Osteoblast (primary cell): ENCODE measurements at regions not wholly inside any gene's neighbourhood (a gene's known extent, or its start where the extent isn't known, plus 50 kb on each side); places are given as distances from the start of the nearest gene placed in this dataset.

Experiments
- DNase-seq: peaks from one replicate; pipeline ENCODE4 v3.0.0; 2011; ENCODE audit warnings: low spot score, mixed read lengths; ENCODE audit not compliant: insufficient read length; ENCODE audit errors: missing footprints
- H2AFZ ChIP-seq: 2 replicates; pipeline ENCODE4 v1.6.0; 2011; ENCODE audit warnings: mild to moderate bottlenecking, low read length
- H3K27ac ChIP-seq: 2 replicates; pipeline ENCODE4 v1.5.1; 2011; ENCODE audit warnings: mild to moderate bottlenecking, low read depth, low read length, moderate library complexity
- H3K27me3 ChIP-seq: 2 replicates; pipeline ENCODE4 v1.6.0; 2012; ENCODE audit warnings: mild to moderate bottlenecking, control low read depth, inconsistent platforms, low read length, moderate library complexity; ENCODE audit not compliant: insufficient read depth
- H3K36me3 ChIP-seq: 2 replicates; pipeline ENCODE4 v1.5.1; 2011; ENCODE audit warnings: mild to moderate bottlenecking, low read length, control low read depth, moderate library complexity; ENCODE audit not compliant: insufficient read depth
- H3K4me1 ChIP-seq: 2 replicates; pipeline ENCODE4 v1.5.1; 2011; ENCODE audit warnings: mild to moderate bottlenecking, low read length, control low read depth, moderate library complexity; ENCODE audit not compliant: insufficient read depth
- H3K4me2 ChIP-seq: 2 replicates; pipeline ENCODE4 v1.6.0; 2011; ENCODE audit warnings: mild to moderate bottlenecking, low read length; ENCODE audit not compliant: insufficient read depth
- H3K4me3 ChIP-seq: fragments of 200-600 bp; sonication (generic); 3 replicates; pipeline ENCODE4 v1.5.1; 2012; ENCODE audit warnings: mild to moderate bottlenecking, low read length, inconsistent platforms; ENCODE audit not compliant: insufficient read depth
- H3K79me2 ChIP-seq: 2 replicates; pipeline ENCODE4 v1.6.0; 2012; ENCODE audit warnings: mild to moderate bottlenecking, low read length, control low read depth, inconsistent platforms; ENCODE audit not compliant: insufficient read depth
- H3K9me3 ChIP-seq: 2 replicates; pipeline ENCODE4 v1.5.1; 2011; ENCODE audit warnings: low read depth, low read length, control low read depth
- H4K20me1 ChIP-seq: 2 replicates; pipeline ENCODE4 v1.6.0; 2012; ENCODE audit warnings: mild to moderate bottlenecking, low read length, control low read depth; ENCODE audit not compliant: insufficient read depth
- CTCF ChIP-seq: IDR thresholded peaks from 2 replicates; pipeline ENCODE4 v1.5.1; 2011; ENCODE audit warnings: mild to moderate bottlenecking, low read depth, low read length, moderate library complexity; ENCODE audit errors: extremely low read depth

GRCh38 chr13:61261746-61262472 is 153.7 kb downstream of the PCDH20 start:
- Histone ChIP-seq H4K20me1 (no peaks in the 10 kb centered on the region), H3K36me3 (no peaks in the 10 kb centered on the region), H3K27me3 (no peaks in the 10 kb centered on the region), H3K4me2 (no peak overlapping the region), H3K27ac (no peak overlapping the region), H3K79me2 (no peaks in the 10 kb centered on the region), H2AFZ (no peak overlapping the region), H3K4me3 (no peak overlapping the region), H3K9me3 (no peaks in the 10 kb centered on the region), H3K4me1 (no peaks in the 10 kb centered on the region)
- no peak for DNase-seq
- no peak for TF ChIP-seq CTCF

- Histone ChIP-seq H3K79me2 (no peaks in the 10 kb centered on the region), H4K20me1 (no peaks in the 10 kb centered on the region)
These were observed 157.5 kb downstream of the PCDH20 start for GRCh38 chr13:61258185-61258584.

GRCh38 chr13:61255040-61255796 is 160.4 kb downstream of the PCDH20 start:
- Histone ChIP-seq H3K4me3 (no peak overlapping the region), H3K4me2 (no peak overlapping the region), H3K27me3 (no peaks in the 10 kb centered on the region), H3K9me3 (no peaks in the 10 kb centered on the region), H3K4me1 (no peaks in the 10 kb centered on the region), H3K36me3 (no peaks in the 10 kb centered on the region), H3K79me2 (no peaks in the 10 kb centered on the region), H4K20me1 (no peaks in the 10 kb centered on the region), H3K27ac (no peak overlapping the region), H2AFZ (no peak overlapping the region)
- no peak for DNase-seq
- no peak for TF ChIP-seq CTCF

More at GRCh38 chr13:61258185-61258584, 157.5 kb downstream of the PCDH20 start:
- H3K4me1 ChIP-seq, result no peaks in the 10 kb centered on the region
- no peak overlapping the region for H2AFZ ChIP-seq
- no peak overlapping the region for H3K4me3 ChIP-seq
- DNase-seq, result no peak
- H3K36me3 ChIP-seq, result no peaks in the 10 kb centered on the region
- no peak overlapping the region for H3K4me2 ChIP-seq
- no peak overlapping the region for H3K27ac ChIP-seq
- H3K9me3 ChIP-seq, result no peaks in the 10 kb centered on the region
- no peak for TF ChIP-seq CTCF
- H3K27me3 ChIP-seq, result no peaks in the 10 kb centered on the region
